A549 (cell line): ENCODE measurements at regions not wholly inside any gene's neighbourhood (a gene's known extent, or its start where the extent isn't known, plus 50 kb on each side); places are given as distances from the start of the nearest gene placed in this dataset.

ENCODE experiments used
- CEBPB ChIP-seq, 2 experiments: fragments of >200 bp in 1 of 2; sonication (Bioruptor Twin) in 1 of 2; formaldehyde crosslinking in 1 of 2; IDR thresholded peaks; 2 replicates each; pipeline ENCODE4 v1.6.1; 2012 to 2016
- CTCF ChIP-seq: fragments of >200 bp; sonication (Bioruptor Twin); formaldehyde crosslinking; IDR thresholded peaks from 3 replicates; pipeline ENCODE4 v1.5.1; 2016
- POLR2A ChIP-seq: IDR thresholded peaks from 2 replicates; pipeline ENCODE4 v1.6.1; 2012; ENCODE audit warnings: mild to moderate bottlenecking, low read length

GRCh38 chr6:97677626-97678025 is 394.6 kb upstream of the MMS22L start:
- TF ChIP-seq POLR2A (no peak), CTCF (no peak), CEBPB (IDR thresholded peaks at IDR 0.05) (no peak)
